ENCODE measurements at regions not wholly inside any gene's neighbourhood (a gene's known extent, or its start where the extent isn't known, plus 50 kb on each side); places are given as distances from the start of the nearest gene placed in this dataset.

GRCh38 chr1:69455718-69456117 is 112.0 kb upstream of the LRRC7 start:
- H3K36me3 ChIP-seq (replicated peaks in 1 of 2; ENCODE audit: control insufficient read depth in 1 of 2, insufficient read depth in 2 of 2, low read length in 1 of 2): no peaks in the 10 kb centered on the region
- H3K9me3 ChIP-seq: no peaks in the 10 kb centered on the region; the same call in 1 of the 2 replicates
- WGBS (ENCODE audit: low lambda C conversion rate): 31% methylated on average over 3 of the region's 3 CpGs
- H2AFZ ChIP-seq (ENCODE audit: low read depth): no peak overlapping the region
- H3K9ac ChIP-seq: no peak overlapping the region
- ChIA-PET CTCF (no interaction called here), POLR2A (no interaction called here)
- no peak overlapping the region for H3K4me2 ChIP-seq
- no peaks in the 10 kb centered on the region for H3K27me3 ChIP-seq (ENCODE audit: insufficient read depth)
- DNase-seq: no peak
- no peaks in the 10 kb centered on the region for H3F3A ChIP-seq (replicated peaks; ENCODE audit: insufficient read depth)
- no peaks in the 10 kb centered on the region for H4K20me1 ChIP-seq (ENCODE audit: insufficient read depth)
- H3K79me2 ChIP-seq (ENCODE audit: insufficient read depth): no peaks in the 10 kb centered on the region
- no peaks in the 10 kb centered on the region for H3K9me2 ChIP-seq
- TF ChIP-seq SIN3A (IDR thresholded peaks at IDR 0.05; ENCODE audit: borderline replicate concordance, low read depth, low read length) (no peak), JUND (IDR thresholded peaks at IDR 0.05) (no peak), FOSL2 (IDR thresholded peaks at IDR 0.05; ENCODE audit: borderline replicate concordance, low read depth) (no peak), RCOR1 (IDR thresholded peaks at IDR 0.05; ENCODE audit: low read length) (no peak), CTCF (IDR thresholded peaks at IDR 0.05) (no peak), TAF1 (IDR thresholded peaks at IDR 0.05; ENCODE audit: borderline replicate concordance, low read depth, low read length) (no peak), USF1 (IDR thresholded peaks at IDR 0.05; ENCODE audit: borderline replicate concordance, low read depth) (no peak), RAD21 (IDR thresholded peaks at IDR 0.05; ENCODE audit: low read length) (no peak), FOXM1 (IDR thresholded peaks at IDR 0.05; ENCODE audit: low read depth) (no peak)
- no peak overlapping the region for H3K27ac ChIP-seq (ENCODE audit: low read depth in 2 of 2, low read length in 1 of 2)
- no peak overlapping the region for H3K4me3 ChIP-seq (ENCODE audit: low read depth in 2 of 2, low read length in 1 of 2)
- H3K4me1 ChIP-seq (ENCODE audit: control insufficient read depth in 1 of 2, insufficient read depth in 2 of 2, low read depth in 1 of 2, low read length in 1 of 2): no peaks in the 10 kb centered on the region

GRCh38 chr1:69459244-69459643 is 108.5 kb upstream of the LRRC7 start:
- Histone ChIP-seq H3K27ac (ENCODE audit: low read depth in 2 of 2, low read length in 1 of 2) (no peak overlapping the region), H3K9ac (no peak overlapping the region), H3K79me2 (ENCODE audit: insufficient read depth) (no peaks in the 10 kb centered on the region), H4K20me1 (ENCODE audit: insufficient read depth) (no peaks in the 10 kb centered on the region), H3K9me3 (no peaks in the 10 kb centered on the region), H3K36me3 (replicated peaks in 1 of 2; ENCODE audit: control insufficient read depth in 1 of 2, insufficient read depth in 2 of 2, low read length in 1 of 2) (no peaks in the 10 kb centered on the region), H3K4me3 (ENCODE audit: low read depth in 2 of 2, low read length in 1 of 2) (no peak overlapping the region), H3K4me2 (no peak overlapping the region), H3K4me1 (ENCODE audit: control insufficient read depth in 1 of 2, insufficient read depth in 2 of 2, low read depth in 1 of 2, low read length in 1 of 2) (no peaks in the 10 kb centered on the region), H3F3A (replicated peaks; ENCODE audit: insufficient read depth) (no peaks in the 10 kb centered on the region), H3K9me2 (no peaks in the 10 kb centered on the region), H2AFZ (ENCODE audit: low read depth) (no peak overlapping the region), H3K27me3 (ENCODE audit: insufficient read depth) (no peaks in the 10 kb centered on the region)
- CTCF ChIA-PET: no interaction called here
- POLR2A ChIA-PET: no interaction called here
- no peak for DNase-seq
- TF ChIP-seq CHD2 (IDR thresholded peaks at IDR 0.05; ENCODE audit: low read length, partially characterized antibody): no peak
- TF ChIP-seq RXRA (IDR thresholded peaks at IDR 0.05; ENCODE audit: borderline replicate concordance, low read depth): no peak
- TF ChIP-seq FOSL2 (IDR thresholded peaks at IDR 0.05; ENCODE audit: borderline replicate concordance, low read depth): no peak
- TF ChIP-seq EZH2phosphoT487 (IDR thresholded peaks at IDR 0.05; ENCODE audit: borderline replicate concordance, low read depth): no peak
- TF ChIP-seq POLR2AphosphoS5 (IDR thresholded peaks at IDR 0.05; ENCODE audit: low read depth, low read length): no peak
- TF ChIP-seq RAD21 (IDR thresholded peaks at IDR 0.05; ENCODE audit: low read length): no peak
- no peak for TF ChIP-seq RFX5 (IDR thresholded peaks at IDR 0.05; ENCODE audit: low read length)
- TF ChIP-seq EP300 (IDR thresholded peaks at IDR 0.05; ENCODE audit: borderline replicate concordance in 1 of 2, low read depth in 1 of 2, low read length in 1 of 2): no peak
- no peak for TF ChIP-seq USF1 (IDR thresholded peaks at IDR 0.05; ENCODE audit: borderline replicate concordance, low read depth)
- no peak for TF ChIP-seq ELF1 (IDR thresholded peaks at IDR 0.05)
- TF ChIP-seq MXI1 (IDR thresholded peaks at IDR 0.05; ENCODE audit: low read depth, low read length): no peak
- no peak for TF ChIP-seq PBX3 (IDR thresholded peaks at IDR 0.05)
- no peak for TF ChIP-seq IRF3 (IDR thresholded peaks at IDR 0.05; ENCODE audit: low read depth, low read length)
- no peak for TF ChIP-seq MEF2A (IDR thresholded peaks at IDR 0.05; ENCODE audit: borderline replicate concordance, low read depth)
- TF ChIP-seq YY1 (IDR thresholded peaks at IDR 0.05; ENCODE audit: low read depth): no peak
- no peak for TF ChIP-seq CTCF (IDR thresholded peaks at IDR 0.05)
- no peak for TF ChIP-seq FOXM1 (IDR thresholded peaks at IDR 0.05; ENCODE audit: low read depth)
- no peak for TF ChIP-seq GABPA (IDR thresholded peaks at IDR 0.05; ENCODE audit: low read depth)

All from SK-N-SH (cell line).